ENCODE measurements at regions not wholly inside any gene's neighbourhood (a gene's known extent, or its start where the extent isn't known, plus 50 kb on each side); places are given as distances from the start of the nearest gene placed in this dataset.
"Not testable (repeated sequence)": the region's sequence is repeated elsewhere in the genome, so short reads cannot be mapped to it uniquely, and the experiment has no call there.

DNA sequence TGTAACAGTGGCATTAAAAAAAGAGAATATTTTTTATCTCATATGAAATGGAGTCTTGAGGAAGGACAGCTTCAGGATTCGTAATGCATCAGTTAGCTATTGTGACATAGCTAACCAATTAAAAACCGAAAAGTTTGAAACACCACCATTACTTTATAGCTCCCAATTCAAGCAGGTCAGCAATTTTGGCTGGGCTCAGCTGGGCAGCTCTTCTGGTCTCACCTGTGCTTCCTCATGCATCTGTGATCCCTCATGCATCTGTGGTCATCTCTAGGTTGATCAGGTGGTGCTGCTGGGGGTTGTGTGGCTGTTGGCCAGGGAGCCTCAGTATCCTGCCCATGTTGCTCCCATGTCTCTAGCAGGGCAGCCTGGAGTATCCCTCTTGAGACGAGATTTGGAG is 76.7 kb upstream of the KCNA1 start:
- H3K4me1 ChIP-seq = peaks cover 0 to 12% (median 0%) of the 10 kb centered on the region in 9 donors
- H3K27me3 ChIP-seq = peaks cover 0 to 34% (median 10%) of the 10 kb centered on the region in 7 donors
- H3K27ac ChIP-seq = no peak overlapping the region
- intact Hi-C loops (cut with DNase I) = no loop called here
- DNase-seq (no peak), ATAC-seq (no peak)
- TF ChIP-seq, protein P1, sequence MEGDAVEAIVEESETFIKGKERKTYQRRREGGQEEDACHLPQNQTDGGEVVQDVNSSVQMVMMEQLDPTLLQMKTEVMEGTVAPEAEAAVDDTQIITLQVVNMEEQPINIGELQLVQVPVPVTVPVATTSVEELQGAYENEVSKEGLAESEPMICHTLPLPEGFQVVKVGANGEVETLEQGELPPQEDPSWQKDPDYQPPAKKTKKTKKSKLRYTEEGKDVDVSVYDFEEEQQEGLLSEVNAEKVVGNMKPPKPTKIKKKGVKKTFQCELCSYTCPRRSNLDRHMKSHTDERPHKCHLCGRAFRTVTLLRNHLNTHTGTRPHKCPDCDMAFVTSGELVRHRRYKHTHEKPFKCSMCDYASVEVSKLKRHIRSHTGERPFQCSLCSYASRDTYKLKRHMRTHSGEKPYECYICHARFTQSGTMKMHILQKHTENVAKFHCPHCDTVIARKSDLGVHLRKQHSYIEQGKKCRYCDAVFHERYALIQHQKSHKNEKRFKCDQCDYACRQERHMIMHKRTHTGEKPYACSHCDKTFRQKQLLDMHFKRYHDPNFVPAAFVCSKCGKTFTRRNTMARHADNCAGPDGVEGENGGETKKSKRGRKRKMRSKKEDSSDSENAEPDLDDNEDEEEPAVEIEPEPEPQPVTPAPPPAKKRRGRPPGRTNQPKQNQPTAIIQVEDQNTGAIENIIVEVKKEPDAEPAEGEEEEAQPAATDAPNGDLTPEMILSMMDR (IDR thresholded peaks at IDR 0.05) = no peak
- 93 to 96% methylated on average over 3 of the region's 3 CpGs for WGBS, 2 donors
- no peak overlapping the region for H3K4me3 ChIP-seq
- H3K36me3 ChIP-seq = no peaks in the 10 kb centered on the region
- H3K9me3 ChIP-seq = peaks cover 0 to 6% (median 0%) of the 10 kb centered on the region in 11 donors

DNA sequence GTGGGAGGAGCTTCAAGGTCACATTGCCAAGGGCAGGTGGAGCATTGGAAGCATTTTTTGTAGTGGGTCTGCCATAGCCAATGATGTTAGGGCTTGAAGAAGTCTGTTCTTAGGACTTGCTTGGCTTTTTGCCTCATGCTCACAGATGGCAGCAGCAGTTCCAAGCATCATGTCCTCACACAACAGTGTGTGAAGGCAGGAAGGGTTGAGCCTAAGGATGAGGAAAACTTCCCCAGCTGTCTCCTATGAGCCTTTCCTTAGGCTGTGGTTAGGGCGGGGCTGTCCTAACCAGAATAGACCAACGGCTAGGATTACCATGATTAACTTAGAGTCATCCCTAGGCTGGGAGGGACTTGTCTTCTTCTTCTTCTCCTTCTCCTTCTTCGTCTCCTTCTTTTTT is 76.2 kb upstream of the KCNA1 start:
- H3K27me3 ChIP-seq = peaks cover 0 to 29% (median 10%) of the 10 kb centered on the region in 7 donors
- no peaks in the 10 kb centered on the region for H3K36me3 ChIP-seq
- peaks cover 0 to 8% (median 0%) of the 10 kb centered on the region in 11 donors for H3K9me3 ChIP-seq
- peaks cover 0 to 12% (median 0%) of the 10 kb centered on the region in 9 donors for H3K4me1 ChIP-seq
- intact Hi-C loops (cut with DNase I) = no loop called here
- DNase-seq = no peak
- no peak overlapping the region for H3K4me3 ChIP-seq
- TF ChIP-seq, protein P1 (IDR thresholded peaks at IDR 0.05) = no peak
- H3K27ac ChIP-seq = no peak overlapping the region
- 79 to 82% methylated on average over 3 of the region's 3 CpGs for WGBS, 2 donors
- ATAC-seq = no peak

DNA sequence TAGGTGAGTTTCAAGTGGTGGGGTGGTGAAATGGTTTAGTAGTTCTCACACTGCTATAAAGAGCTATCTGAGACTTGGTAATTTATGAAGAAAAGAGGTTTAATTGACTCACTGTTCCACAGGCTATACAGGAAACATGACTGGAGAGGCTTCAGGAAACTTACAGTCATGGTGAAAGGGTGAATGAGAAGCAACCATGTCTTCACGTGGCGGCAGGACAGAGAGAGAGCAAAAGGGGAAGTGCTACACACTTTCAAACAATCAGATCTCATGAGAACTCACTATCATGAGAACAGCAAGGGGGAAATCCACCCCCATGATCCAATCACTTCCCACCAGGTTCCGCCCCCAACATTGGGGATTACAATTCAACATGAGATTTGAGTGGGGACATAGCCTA is 67.3 kb upstream of the KCNA1 start:
- DNase-seq; H3K27ac ChIP-seq; ATAC-seq; H3K4me3 ChIP-seq; H3K4me1 ChIP-seq; H3K36me3 ChIP-seq; intact Hi-C loops (cut with DNase I); H3K27me3 ChIP-seq; H3K9me3 ChIP-seq: not testable (repeated sequence)
- WGBS, 2 donors = 92 to 93% methylated on average over 3 of the region's 3 CpGs

DNA sequence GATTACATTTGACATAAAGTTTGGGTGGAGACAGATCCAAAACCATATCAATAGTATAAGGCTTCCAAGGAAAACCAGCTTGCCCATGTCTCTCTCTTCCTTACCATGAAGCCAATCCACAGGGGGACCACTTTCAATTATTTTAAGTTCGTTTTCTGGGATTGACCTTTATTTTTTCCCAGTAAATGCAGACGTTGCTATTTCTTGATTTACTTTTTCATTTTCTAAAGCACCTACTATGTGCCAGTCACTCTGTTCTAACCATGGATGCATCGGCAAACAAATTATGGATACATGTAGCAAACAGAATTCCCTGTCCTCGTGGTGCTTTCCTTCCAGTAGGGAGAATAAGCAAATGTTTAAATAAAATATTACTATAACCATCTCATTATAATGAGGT is 65.8 kb upstream of the KCNA1 start:
- TF ChIP-seq, protein P1 (IDR thresholded peaks at IDR 0.05) = no peak
- ATAC-seq (no peak), DNase-seq (no peak)
- Histone ChIP-seq H3K4me1 (no peaks in the 10 kb centered on the region), H3K27ac (no peak overlapping the region), H3K9me3 (no peaks in the 10 kb centered on the region), H3K4me3 (no peak overlapping the region), H3K27me3 (no peaks in the 10 kb centered on the region), H3K36me3 (no peaks in the 10 kb centered on the region)
- 91 to 96% methylated on average over 4 of the region's 4 CpGs for WGBS, 2 donors
- intact Hi-C loops (cut with DNase I) = no loop called here

DNA sequence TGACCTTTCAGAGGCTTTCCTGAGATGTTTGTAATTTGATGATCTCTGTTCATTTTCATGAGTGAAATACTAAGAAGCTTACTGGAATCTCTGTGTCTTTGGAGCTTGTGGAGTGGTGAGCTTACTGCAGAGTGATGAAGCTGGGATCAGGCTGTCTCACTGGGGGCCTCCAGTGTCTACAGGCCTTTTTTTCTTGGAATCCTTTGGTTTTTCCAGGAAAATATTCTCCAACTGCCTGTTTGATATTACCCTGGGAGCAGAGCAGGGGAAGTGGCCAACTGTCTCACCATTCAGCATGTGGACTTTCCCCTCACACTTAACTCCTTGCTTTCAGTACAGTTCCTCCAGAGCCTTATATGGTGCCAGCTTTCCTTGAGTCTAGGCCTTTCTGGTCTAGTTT is 62.0 kb upstream of the KCNA1 start:
- H3K27me3 ChIP-seq = no peaks in the 10 kb centered on the region
- H3K4me3 ChIP-seq = no peak overlapping the region
- ATAC-seq (no peak), DNase-seq (no peak)
- H3K4me1 ChIP-seq = no peaks in the 10 kb centered on the region
- H3K9me3 ChIP-seq = no peaks in the 10 kb centered on the region
- no peaks in the 10 kb centered on the region for H3K36me3 ChIP-seq
- intact Hi-C loops (cut with DNase I) = no loop called here
- H3K27ac ChIP-seq = no peak overlapping the region
- TF ChIP-seq, protein P1 (IDR thresholded peaks at IDR 0.05) = no peak

Measured in heart right ventricle (tissue), 16 donors.